GM12872 (cell line): ENCODE measurements at regions not wholly inside any gene's neighbourhood (a gene's known extent, or its start where the extent isn't known, plus 50 kb on each side); places are given as distances from the start of the nearest gene placed in this dataset.

Source experiments
- TF ChIP-seq, protein P1 (sequence below): IDR thresholded peaks from 3 replicates; pipeline ENCODE4 v1.5.1; 2011; ENCODE audit warnings: low read depth, mild to moderate bottlenecking, low read length, moderate library complexity; ENCODE audit not compliant: insufficient read depth

DNA sequence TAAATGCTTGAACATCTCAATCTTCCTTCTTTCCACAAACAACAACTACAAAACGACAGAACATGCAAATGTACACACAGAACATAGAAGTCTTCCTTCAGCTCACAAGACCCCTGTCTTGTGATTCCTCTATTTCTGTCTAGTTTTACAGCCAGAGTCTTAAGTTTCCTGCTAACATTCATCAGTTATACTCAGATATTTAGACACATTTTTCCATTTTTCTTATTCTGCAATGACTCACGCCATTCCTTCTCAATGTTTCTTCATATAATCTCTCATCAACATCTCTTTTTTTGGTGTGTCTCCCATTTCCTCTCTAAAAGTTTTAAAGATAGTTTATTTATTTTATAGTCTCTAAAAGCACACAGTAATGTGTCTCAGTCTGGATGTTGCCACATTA is 1872.9 kb upstream of the PCDH20 start:
- TF ChIP-seq, protein P1, sequence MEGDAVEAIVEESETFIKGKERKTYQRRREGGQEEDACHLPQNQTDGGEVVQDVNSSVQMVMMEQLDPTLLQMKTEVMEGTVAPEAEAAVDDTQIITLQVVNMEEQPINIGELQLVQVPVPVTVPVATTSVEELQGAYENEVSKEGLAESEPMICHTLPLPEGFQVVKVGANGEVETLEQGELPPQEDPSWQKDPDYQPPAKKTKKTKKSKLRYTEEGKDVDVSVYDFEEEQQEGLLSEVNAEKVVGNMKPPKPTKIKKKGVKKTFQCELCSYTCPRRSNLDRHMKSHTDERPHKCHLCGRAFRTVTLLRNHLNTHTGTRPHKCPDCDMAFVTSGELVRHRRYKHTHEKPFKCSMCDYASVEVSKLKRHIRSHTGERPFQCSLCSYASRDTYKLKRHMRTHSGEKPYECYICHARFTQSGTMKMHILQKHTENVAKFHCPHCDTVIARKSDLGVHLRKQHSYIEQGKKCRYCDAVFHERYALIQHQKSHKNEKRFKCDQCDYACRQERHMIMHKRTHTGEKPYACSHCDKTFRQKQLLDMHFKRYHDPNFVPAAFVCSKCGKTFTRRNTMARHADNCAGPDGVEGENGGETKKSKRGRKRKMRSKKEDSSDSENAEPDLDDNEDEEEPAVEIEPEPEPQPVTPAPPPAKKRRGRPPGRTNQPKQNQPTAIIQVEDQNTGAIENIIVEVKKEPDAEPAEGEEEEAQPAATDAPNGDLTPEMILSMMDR, result no peak

DNA sequence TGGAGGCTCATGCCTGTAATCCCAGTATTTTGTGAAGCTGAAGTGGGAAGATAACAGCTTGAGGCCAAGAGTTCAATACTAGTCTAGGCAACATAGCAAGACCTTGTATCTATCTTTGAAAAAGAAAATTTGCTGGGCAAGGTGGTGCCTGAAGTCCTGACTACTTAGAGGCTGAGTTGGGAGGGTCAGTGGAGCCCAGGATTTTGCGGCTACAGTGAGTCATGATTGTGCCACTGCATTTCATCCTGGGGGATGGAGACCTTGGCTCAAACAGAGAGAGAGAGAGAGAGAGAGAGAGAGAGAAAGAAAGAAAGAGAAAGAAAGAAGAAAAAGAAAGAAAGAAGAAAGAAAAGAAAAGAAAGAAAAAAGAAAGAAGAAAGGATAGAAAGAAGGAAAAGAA is 1872.3 kb upstream of the PCDH20 start:
- TF ChIP-seq, protein P1, result no peak

DNA sequence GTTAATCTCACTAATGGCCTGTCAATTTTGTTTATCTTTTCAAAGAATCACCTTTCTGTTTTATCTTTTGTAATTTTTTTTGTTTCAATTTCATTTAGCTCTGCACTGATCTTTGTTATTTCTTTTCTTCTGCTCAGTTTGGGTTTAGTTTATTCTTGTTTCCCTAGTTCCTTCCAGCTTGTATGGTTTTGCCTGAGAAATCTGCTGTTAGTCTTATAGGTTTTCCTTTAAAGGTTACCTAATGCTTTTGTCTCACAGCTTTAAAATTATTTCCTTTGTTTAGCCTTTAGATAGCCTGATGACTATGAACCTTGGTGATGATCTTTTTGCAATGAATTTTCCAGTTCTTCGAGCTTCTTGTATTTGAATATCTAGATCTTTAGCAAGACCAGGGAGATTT is 1869.8 kb upstream of the PCDH20 start:
- TF ChIP-seq, protein P1, result no peak

DNA sequence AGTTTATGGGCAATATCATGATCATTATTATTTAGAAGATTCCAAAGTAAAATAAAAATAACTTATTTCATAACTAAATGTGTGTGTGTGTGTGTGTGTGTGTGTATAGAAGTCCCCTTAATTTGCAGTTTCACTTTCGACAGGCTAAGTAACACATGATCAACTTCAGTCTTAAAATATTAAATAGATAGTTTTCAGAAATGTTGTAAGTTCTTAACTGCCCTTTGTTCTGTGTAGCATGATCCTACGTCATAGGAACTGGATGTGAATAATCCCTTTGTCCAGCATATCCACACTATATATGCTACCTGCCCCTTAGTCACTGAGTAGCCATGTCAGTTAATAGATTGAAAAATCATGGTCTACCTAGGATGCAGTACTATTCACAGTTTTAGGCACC is 1863.5 kb upstream of the PCDH20 start:
- TF ChIP-seq, protein P1, result no peak

DNA sequence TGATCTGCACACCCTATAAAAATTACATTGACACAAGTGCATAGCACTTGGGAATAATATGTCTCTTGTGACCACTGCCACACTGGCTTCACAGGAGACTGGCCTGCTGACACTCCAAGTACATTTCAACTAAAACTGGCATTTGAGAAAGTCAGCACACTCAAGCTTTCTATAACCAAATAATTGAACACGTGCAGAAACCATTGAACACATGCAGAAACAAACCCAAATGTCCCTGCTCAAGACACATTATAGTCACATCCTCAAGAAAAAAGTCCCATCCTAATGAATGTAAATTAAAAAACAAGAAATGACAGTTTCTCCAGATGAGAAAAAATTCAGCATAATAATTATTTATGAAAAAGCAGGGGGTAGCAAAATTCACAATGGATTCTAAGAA is 1859.1 kb upstream of the PCDH20 start:
- TF ChIP-seq, protein P1, result no peak

DNA sequence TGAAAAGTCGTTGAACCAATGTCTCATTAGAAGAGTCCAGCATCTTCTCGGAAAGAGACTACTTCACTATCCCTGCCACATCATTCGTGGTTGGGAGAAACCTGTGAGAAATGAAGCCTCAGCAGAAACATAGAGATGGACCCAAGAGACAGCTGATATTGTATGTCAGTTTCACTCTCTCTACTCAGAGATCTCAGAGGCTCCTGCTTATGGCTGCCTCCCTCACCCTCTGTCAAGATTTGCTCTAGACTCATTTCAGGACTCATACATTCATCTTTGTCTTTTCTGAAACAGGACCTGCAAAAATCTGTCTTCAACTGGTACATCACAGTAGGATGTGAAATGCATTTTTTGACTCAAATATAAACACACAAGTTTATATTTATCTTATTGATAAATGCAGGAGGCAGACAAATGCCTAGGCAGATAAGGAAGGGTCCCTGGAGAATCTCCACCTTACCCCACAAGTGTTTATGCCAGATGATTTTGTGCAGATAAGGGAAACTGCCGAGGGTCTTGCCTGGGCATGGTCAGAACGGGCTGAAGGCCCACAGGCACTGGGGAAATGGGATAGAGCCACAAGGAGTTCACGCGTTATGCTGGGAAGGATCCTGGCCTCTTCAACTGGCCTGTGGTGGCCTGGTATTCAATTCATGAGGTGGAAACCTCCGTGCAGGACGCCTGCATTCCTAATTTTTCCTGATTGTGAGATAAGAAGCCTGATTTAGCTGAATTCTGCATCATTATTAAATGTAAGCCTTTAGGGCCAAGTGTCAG is 1834.0 kb upstream of the PCDH20 start:
- TF ChIP-seq, protein P1, result no peak

DNA sequence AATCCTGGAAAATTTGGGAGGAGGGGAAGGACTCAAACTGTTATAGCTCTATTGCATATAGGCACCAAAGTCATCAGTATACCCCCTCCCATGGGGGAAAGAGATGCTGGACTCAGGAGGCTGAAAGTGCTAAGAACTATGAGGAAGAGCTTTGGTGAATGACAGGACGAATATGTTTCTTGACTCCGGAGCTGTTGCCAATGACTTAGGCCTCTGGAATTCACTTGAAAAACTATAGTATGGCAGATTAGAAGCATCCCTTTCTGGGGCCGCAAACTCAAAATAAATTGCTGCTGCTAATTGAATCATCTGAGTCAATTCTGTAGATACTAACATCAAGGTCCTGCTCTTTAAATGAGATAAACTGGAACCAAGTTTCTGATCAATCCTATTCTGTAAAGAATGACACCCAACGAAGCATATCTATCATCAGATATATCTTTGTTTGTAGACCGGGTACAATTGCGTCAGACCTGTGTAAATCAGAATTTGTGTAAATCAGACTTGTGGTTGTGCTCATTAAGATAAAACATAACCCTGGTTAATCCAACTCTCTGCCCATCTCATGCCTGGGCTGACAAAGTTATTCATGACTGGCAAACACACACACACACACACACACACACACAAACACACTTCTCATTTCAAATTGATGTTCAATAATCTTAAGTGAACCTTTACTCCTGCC is 1793.8 kb upstream of the PCDH20 start:
- TF ChIP-seq, protein P1, result no peak
